Fibroblast of lung (primary cell): ENCODE measurements at regions not wholly inside any gene's neighbourhood (a gene's known extent, or its start where the extent isn't known, plus 50 kb on each side); places are given as distances from the start of the nearest gene placed in this dataset.

ENCODE experiments used
- DNase-seq, 2 donors: peaks; one replicate each; pipeline versions ENCODE4 v3.0.0 to v3.0.0-alpha.2; 2010; ENCODE audit warnings: low read depth in 2 of 2
- H2AFZ ChIP-seq: 2 replicates; pipeline ENCODE4 v1.5.1; 2012; ENCODE audit warnings: low read length, control low read depth, inconsistent platforms
- H3K27ac ChIP-seq: 2 replicates; pipeline ENCODE4 v1.5.1; 2011; ENCODE audit warnings: low read length, control low read depth; ENCODE audit not compliant: insufficient read depth
- H3K27me3 ChIP-seq: 2 replicates; pipeline ENCODE4 v1.5.1; 2011; ENCODE audit warnings: mild to moderate bottlenecking, low read length; ENCODE audit not compliant: control insufficient read depth, insufficient read depth
- H3K36me3 ChIP-seq: 2 replicates; pipeline ENCODE4 v1.5.1; 2011; ENCODE audit warnings: low read length; ENCODE audit not compliant: control insufficient read depth, insufficient read depth
- H3K4me1 ChIP-seq: 2 replicates; pipeline ENCODE4 v1.5.1; 2011; ENCODE audit warnings: low read length; ENCODE audit not compliant: control insufficient read depth, insufficient read depth; ENCODE audit errors: extremely low read depth
- H3K4me2 ChIP-seq: 2 replicates; pipeline ENCODE4 v1.5.1; 2011; ENCODE audit warnings: low read length, control low read depth; ENCODE audit not compliant: insufficient read depth; ENCODE audit errors: extremely low read depth
- H3K4me3 ChIP-seq, 4 experiments: fragments of 200-600 bp in 1 of 4; sonication (generic) in 1 of 4; replicated peaks in 1 of 4; 2 replicates each; pipeline ENCODE4 v1.5.1; 2011 to 2016; ENCODE audit warnings: low read length in 4 of 4, low read depth in 3 of 4, mild to moderate bottlenecking in 3 of 4, control low read depth in 2 of 4, inconsistent platforms in 1 of 4, mixed read lengths in 1 of 4; ENCODE audit not compliant: insufficient read depth in 1 of 4; ENCODE audit errors: control extremely low read depth in 1 of 4
- H3K79me2 ChIP-seq: 2 replicates; pipeline ENCODE4 v1.5.1; 2012; ENCODE audit warnings: mild to moderate bottlenecking, low read length, inconsistent platforms; ENCODE audit not compliant: control insufficient read depth, insufficient read depth
- H3K9ac ChIP-seq: 2 replicates; pipeline ENCODE4 v1.5.1; 2011; ENCODE audit warnings: mild to moderate bottlenecking, low read length, control low read depth; ENCODE audit not compliant: insufficient read depth
- H3K9me3 ChIP-seq: 2 replicates; pipeline ENCODE4 v1.5.1; 2012; ENCODE audit warnings: low read depth, low read length; ENCODE audit not compliant: control insufficient read depth, insufficient read depth
- H4K20me1 ChIP-seq: 2 replicates; pipeline ENCODE4 v1.5.1; 2011; ENCODE audit warnings: low read length; ENCODE audit not compliant: control insufficient read depth, insufficient read depth; ENCODE audit errors: extremely low read depth
- EZH2 ChIP-seq: IDR thresholded peaks from 2 replicates; pipeline ENCODE4 v1.5.1; 2012; ENCODE audit warnings: low read length, control low read depth, mild to moderate bottlenecking; ENCODE audit errors: missing control alignments
- TF ChIP-seq, protein P1 (sequence below), 2 donors: IDR thresholded peaks in 1 of 2; conservative IDR thresholded peaks in 1 of 2; 1 replicate in 1 of 2; 2 replicates in 1 of 2; pipeline ENCODE4 v1.5.1; 2011 to 2012; ENCODE audit warnings: low read length in 2 of 2, control low read depth in 1 of 2, inconsistent platforms in 1 of 2, low read depth in 1 of 2, mild to moderate bottlenecking in 1 of 2

DNA sequence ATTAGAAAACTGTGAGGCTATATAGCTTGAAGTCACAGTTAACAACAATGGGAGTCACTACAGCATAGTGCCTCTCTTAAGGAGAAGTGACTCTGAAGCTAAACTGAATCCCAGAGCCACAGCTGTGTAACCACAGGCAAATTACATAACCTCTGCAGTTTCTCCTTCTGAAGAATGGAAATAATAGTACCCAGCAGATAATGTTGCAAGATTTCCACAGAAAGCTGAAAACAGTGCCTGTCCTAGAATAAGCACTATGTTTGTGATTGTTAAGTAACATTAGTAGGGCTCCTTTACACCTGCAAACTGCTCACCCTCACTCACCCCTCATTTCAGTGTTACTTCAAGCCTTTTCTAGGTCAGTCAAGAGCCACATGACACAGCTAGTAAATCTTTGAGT, 886.7 kb downstream of the PLA2G4A start:
- DNase-seq = no peak
- no peak overlapping the region for H2AFZ ChIP-seq
- H3K27ac ChIP-seq = no peak overlapping the region
- H3K9ac ChIP-seq = no peak overlapping the region
- H3K9me3 ChIP-seq = no peaks in the 10 kb centered on the region
- H3K79me2 ChIP-seq = no peaks in the 10 kb centered on the region
- H3K4me3 ChIP-seq = no peak overlapping the region
- no peaks in the 10 kb centered on the region for H3K36me3 ChIP-seq
- H4K20me1 ChIP-seq = no peaks in the 10 kb centered on the region
- no peak overlapping the region for H3K4me2 ChIP-seq
- TF ChIP-seq, protein P1, sequence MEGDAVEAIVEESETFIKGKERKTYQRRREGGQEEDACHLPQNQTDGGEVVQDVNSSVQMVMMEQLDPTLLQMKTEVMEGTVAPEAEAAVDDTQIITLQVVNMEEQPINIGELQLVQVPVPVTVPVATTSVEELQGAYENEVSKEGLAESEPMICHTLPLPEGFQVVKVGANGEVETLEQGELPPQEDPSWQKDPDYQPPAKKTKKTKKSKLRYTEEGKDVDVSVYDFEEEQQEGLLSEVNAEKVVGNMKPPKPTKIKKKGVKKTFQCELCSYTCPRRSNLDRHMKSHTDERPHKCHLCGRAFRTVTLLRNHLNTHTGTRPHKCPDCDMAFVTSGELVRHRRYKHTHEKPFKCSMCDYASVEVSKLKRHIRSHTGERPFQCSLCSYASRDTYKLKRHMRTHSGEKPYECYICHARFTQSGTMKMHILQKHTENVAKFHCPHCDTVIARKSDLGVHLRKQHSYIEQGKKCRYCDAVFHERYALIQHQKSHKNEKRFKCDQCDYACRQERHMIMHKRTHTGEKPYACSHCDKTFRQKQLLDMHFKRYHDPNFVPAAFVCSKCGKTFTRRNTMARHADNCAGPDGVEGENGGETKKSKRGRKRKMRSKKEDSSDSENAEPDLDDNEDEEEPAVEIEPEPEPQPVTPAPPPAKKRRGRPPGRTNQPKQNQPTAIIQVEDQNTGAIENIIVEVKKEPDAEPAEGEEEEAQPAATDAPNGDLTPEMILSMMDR (conservative IDR thresholded peaks at IDR 0.05 in 1 of 2, IDR thresholded peaks at IDR 0.05 in 1 of 2; ENCODE audit: low read depth in 1 of 2, low read length in 2 of 2) = no peak
- no peak for TF ChIP-seq EZH2
- no peaks in the 10 kb centered on the region for H3K4me1 ChIP-seq
- H3K27me3 ChIP-seq = no peaks in the 10 kb centered on the region

DNA sequence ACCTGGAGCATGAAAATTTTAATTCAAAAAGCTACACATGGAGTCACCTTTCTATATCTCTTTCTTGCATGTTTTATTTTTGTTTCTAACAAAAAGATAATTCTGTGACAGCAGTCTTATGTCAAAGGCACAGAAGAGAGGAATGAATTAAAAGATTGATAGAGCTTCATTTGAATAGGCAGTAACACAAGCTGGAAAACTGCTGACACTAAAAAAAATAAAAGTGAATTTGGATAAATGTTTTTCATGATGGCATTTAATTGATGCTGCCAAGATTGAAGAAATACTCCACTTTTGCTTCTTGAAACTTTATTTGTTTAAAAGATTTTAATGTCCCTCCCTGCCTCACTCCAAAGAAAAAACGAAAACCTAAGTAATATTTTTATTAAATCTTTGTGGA, 887.4 kb downstream of the PLA2G4A start:
- Histone ChIP-seq H3K4me2 (no peak overlapping the region), H3K79me2 (no peaks in the 10 kb centered on the region), H2AFZ (no peak overlapping the region), H3K27me3 (no peaks in the 10 kb centered on the region), H3K9ac (no peak overlapping the region), H3K4me3 (no peak overlapping the region), H4K20me1 (no peaks in the 10 kb centered on the region), H3K27ac (no peak overlapping the region), H3K9me3 (no peaks in the 10 kb centered on the region), H3K4me1 (no peaks in the 10 kb centered on the region), H3K36me3 (no peaks in the 10 kb centered on the region)
- TF ChIP-seq EZH2 = no peak
- TF ChIP-seq, protein P1 (conservative IDR thresholded peaks at IDR 0.05 in 1 of 2, IDR thresholded peaks at IDR 0.05 in 1 of 2; ENCODE audit: low read depth in 1 of 2, low read length in 2 of 2) = no peak
- DNase-seq = no peak

DNA sequence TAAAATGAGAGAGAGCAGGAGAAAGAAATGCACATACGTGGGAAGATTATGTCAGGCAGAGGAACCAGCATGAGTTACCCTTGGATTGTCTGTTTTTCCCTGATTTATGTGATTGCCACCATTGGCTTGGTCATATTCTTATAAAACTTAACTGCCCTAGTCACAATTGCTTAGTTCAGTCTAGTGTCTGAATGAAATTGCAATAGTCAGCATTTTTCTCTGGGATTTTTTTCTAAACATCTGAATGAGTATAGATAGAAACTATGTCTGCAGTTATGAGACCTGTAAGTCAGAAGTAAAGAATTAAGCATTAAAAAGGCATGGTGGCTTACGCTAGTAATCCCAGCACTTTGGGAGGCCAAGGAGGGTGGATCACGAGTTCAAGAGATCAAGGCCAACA, 889.8 kb downstream of the PLA2G4A start:
- Histone ChIP-seq H2AFZ (no peak overlapping the region), H3K79me2 (no peaks in the 10 kb centered on the region), H3K36me3 (no peaks in the 10 kb centered on the region), H3K27me3 (no peaks in the 10 kb centered on the region), H4K20me1 (no peaks in the 10 kb centered on the region), H3K4me1 (no peaks in the 10 kb centered on the region), H3K27ac (no peak overlapping the region), H3K9me3 (no peaks in the 10 kb centered on the region), H3K4me2 (no peak overlapping the region), H3K4me3 (no peak overlapping the region), H3K9ac (no peak overlapping the region)
- no peak for DNase-seq
- no peak for TF ChIP-seq EZH2
- TF ChIP-seq, protein P1 (conservative IDR thresholded peaks at IDR 0.05 in 1 of 2, IDR thresholded peaks at IDR 0.05 in 1 of 2; ENCODE audit: low read depth in 1 of 2, low read length in 2 of 2) = no peak
